T-cell (primary cell): ENCODE measurements at regions not wholly inside any gene's neighbourhood (a gene's known extent, or its start where the extent isn't known, plus 50 kb on each side); places are given as distances from the start of the nearest gene placed in this dataset.
"Not testable (repeated sequence)": the region's sequence is repeated elsewhere in the genome, so short reads cannot be mapped to it uniquely, and the experiment has no call there.

Source experiments
- ATAC-seq, 4 experiments: fragments of 200-7000 bp in 3 of 4; fragments of 150-1000 bp in 1 of 4; cut with Tn5 transposase; replicated peaks in 1 of 4; 1 replicate in 3 of 4; 2 replicates in 1 of 4; pipeline ENCODE4 v1.10.0; 2021; ENCODE audit warnings: moderate library complexity in 3 of 4, mild to moderate bottlenecking in 2 of 4, moderate number of reproducible peaks in 1 of 4
- CTCF ChIA-PET, 2 donors: fragments of 300-600 bp; sonication (Branson Sonifier 250); formaldehyde crosslinking; loops; one replicate each; lab custom pipeline; 2022; ENCODE audit warnings: antibody characterized with exemption in 2 of 2; lab: Charles Lee
- POLR2A ChIA-PET, 2 donors: fragments of 300-600 bp; sonication (Branson Sonifier 250); formaldehyde crosslinking; loops; one replicate each; lab custom pipeline; 2022; ENCODE audit warnings: antibody characterized with exemption in 2 of 2; lab: Charles Lee
- DNase-seq, 35 experiments: peaks; one replicate each; pipeline versions ENCODE4 v3.0.0 to v3.0.0-alpha.2; 2013 to 2023
- H3K27ac ChIP-seq: one replicate; pipeline ENCODE4 v1.5.1; 2013; ENCODE audit warnings: low read length
- H3K27me3 ChIP-seq, 2 experiments: replicated peaks in 1 of 2; 1 replicate in 1 of 2; 2 replicates in 1 of 2; pipeline versions ENCODE4 v1.6.1 to v1.7.0; 2013; ENCODE audit warnings: low read length in 1 of 2, mixed read lengths in 1 of 2; ENCODE audit not compliant: control insufficient read depth in 2 of 2, insufficient read depth in 2 of 2; ENCODE audit errors: extremely low read depth in 1 of 2
- H3K36me3 ChIP-seq, 2 donors: 1 replicate in 1 of 2; 2 replicates in 1 of 2; pipeline versions ENCODE4 v1.6.1 to v1.7.0; 2013; ENCODE audit warnings: low read length in 1 of 2; ENCODE audit not compliant: control insufficient read depth in 2 of 2, insufficient read depth in 1 of 2; ENCODE audit errors: extremely low read depth in 1 of 2
- H3K4me1 ChIP-seq, 2 experiments: 1 replicate in 1 of 2; 2 replicates in 1 of 2; pipeline versions ENCODE4 v1.6.1 to v1.7.0; 2013; ENCODE audit warnings: low read length in 2 of 2, mixed read lengths in 1 of 2; ENCODE audit not compliant: insufficient read depth in 2 of 2, control insufficient read depth in 1 of 2; ENCODE audit errors: extremely low read depth in 1 of 2
- H3K4me3 ChIP-seq, 2 donors: 1 replicate in 1 of 2; 2 replicates in 1 of 2; pipeline versions ENCODE4 v1.5.1 to v1.7.0; 2013; ENCODE audit warnings: mild to moderate bottlenecking in 2 of 2, low read length in 1 of 2, moderate library complexity in 1 of 2; ENCODE audit not compliant: control insufficient read depth in 1 of 2; ENCODE audit errors: extremely low read depth in 1 of 2
- H3K9me3 ChIP-seq: 2 replicates; pipeline ENCODE4 v1.7.0; 2013
- H3K27ac Mint-ChIP-seq, 2 donors: one replicate each; pipeline ENCODE4 v1.8.0; 2020 to 2021; ENCODE audit warnings: mild to moderate bottlenecking in 2 of 2, mixed read lengths in 2 of 2
- H3K27me3 Mint-ChIP-seq, 2 donors: one replicate each; pipeline ENCODE4 v1.8.0; 2021 to 2022; ENCODE audit warnings: mixed read lengths in 2 of 2
- H3K36me3 Mint-ChIP-seq: one replicate; pipeline ENCODE4 v1.8.0; 2021; ENCODE audit warnings: mixed read lengths
- H3K4me1 Mint-ChIP-seq, 3 donors: one replicate each; pipeline ENCODE4 v1.8.0; 2020 to 2022; ENCODE audit warnings: mixed read lengths in 3 of 3, mild to moderate bottlenecking in 1 of 3
- H3K4me3 Mint-ChIP-seq, 3 donors: one replicate each; pipeline ENCODE4 v1.8.0; 2020 to 2022; ENCODE audit warnings: mild to moderate bottlenecking in 3 of 3, mixed read lengths in 3 of 3, moderate library complexity in 3 of 3
- H3K9me3 Mint-ChIP-seq, 3 donors: one replicate each; pipeline ENCODE4 v1.8.0; 2020 to 2022; ENCODE audit warnings: mixed read lengths in 3 of 3
- WGBS: methylation state at CpG from one replicate; pipeline ENCODE4 v1.1.5; 2013; ENCODE audit warnings: missing lambda C conversion rate; ENCODE audit not compliant: insufficient coverage; 5-methylcytosine and 5-hydroxymethylcytosine counted together

DNA sequence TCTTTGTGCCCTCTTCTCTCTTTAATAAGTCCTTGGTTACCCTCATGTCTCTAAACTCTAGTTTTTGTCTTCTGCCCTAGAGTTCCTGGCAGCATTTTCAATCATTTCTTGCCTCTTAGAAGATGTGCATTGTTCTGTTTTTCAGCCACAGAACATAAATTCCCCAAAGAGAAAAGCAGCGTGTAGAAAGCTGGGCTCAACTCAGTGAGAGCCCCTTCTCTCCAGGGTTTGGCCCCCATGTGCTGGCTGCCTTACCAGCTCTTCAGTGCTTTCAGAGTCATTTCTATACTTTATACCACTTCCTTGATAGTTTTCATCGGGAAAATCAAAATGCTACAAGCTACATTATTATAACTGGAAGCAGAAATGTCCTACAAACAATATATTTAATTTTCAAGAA, 369.1 kb upstream of the GRM7 start:
- DNase-seq (no peak), ATAC-seq (no peak)
- no peak overlapping the region for H3K27ac Mint-ChIP-seq
- WGBS = 86% methylated on average over 1 of the region's 2 CpGs
- H3K4me3 ChIP-seq = no peak overlapping the region
- ChIA-PET CTCF (no interaction called here), POLR2A (no interaction called here)
- no peaks in the 10 kb centered on the region for H3K9me3 ChIP-seq
- no peaks in the 10 kb centered on the region for H3K36me3 Mint-ChIP-seq
- H3K27ac ChIP-seq = no peak overlapping the region
- H3K27me3 Mint-ChIP-seq = no peaks in the 10 kb centered on the region
- H3K4me1 Mint-ChIP-seq = no peaks in the 10 kb centered on the region
- peaks cover 3 to 10% (median 6%) of the 10 kb centered on the region in 3 donors for H3K9me3 Mint-ChIP-seq
- H3K4me1 ChIP-seq = no peaks in the 10 kb centered on the region
- no peaks in the 10 kb centered on the region for H3K27me3 ChIP-seq
- no peaks in the 10 kb centered on the region for H3K36me3 ChIP-seq
- no peak overlapping the region for H3K4me3 Mint-ChIP-seq

DNA sequence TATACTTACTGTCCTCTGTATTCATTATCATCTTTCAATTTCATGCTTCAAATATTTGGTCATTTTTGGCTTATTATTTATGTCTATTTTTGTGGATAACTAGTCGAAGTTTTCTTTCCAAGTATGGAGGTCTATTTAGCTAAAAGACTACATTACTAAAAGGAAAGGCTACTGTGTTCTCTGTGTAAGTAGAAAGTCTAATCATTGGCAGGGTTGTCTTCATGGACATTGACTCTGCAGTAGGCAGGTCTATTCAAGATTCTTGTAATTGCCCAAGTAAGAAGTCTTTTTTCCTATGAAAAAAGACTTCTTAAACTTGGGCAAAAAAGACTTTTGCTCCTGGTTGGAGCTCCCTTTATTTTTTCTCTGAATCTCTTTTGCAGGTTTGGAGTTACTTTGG, 368.6 kb upstream of the GRM7 start:
- peaks cover 3 to 10% (median 6%) of the 10 kb centered on the region in 3 donors for H3K9me3 Mint-ChIP-seq
- ChIA-PET CTCF (no interaction called here), POLR2A (no interaction called here)
- Histone ChIP-seq H3K4me1 (no peaks in the 10 kb centered on the region), H3K27ac (no peak overlapping the region), H3K4me3 (no peak overlapping the region), H3K9me3 (no peaks in the 10 kb centered on the region), H3K36me3 (no peaks in the 10 kb centered on the region), H3K27me3 (no peaks in the 10 kb centered on the region)
- no peaks in the 10 kb centered on the region for H3K36me3 Mint-ChIP-seq
- ATAC-seq (no peak), DNase-seq (no peak)
- H3K27ac Mint-ChIP-seq = no peak overlapping the region
- no peaks in the 10 kb centered on the region for H3K4me1 Mint-ChIP-seq
- H3K4me3 Mint-ChIP-seq = no peak overlapping the region
- H3K27me3 Mint-ChIP-seq = no peaks in the 10 kb centered on the region
- WGBS = no CpG with 5 or more reads among the region's 1 CpG

DNA sequence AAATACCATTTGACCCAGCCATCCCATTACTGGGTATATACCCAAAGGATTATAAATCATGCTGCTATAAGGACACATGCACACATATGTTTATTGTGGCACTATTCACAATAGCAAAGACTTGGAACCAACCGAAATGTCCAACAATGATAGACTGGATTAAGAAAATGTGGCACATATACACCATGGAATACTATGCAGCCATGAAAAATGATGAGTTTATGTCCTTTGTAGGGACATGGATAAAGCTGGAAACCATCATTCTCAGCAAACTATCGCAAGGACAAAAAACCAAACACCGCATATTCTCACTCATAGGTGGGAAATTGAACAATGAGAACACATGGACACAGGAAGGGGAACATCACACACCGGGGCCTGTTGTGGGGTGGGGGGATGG, 362.0 kb upstream of the GRM7 start:
- H3K9me3 Mint-ChIP-seq = peaks cover 12 to 21% (median 16%) of the 10 kb centered on the region in 3 donors

DNA sequence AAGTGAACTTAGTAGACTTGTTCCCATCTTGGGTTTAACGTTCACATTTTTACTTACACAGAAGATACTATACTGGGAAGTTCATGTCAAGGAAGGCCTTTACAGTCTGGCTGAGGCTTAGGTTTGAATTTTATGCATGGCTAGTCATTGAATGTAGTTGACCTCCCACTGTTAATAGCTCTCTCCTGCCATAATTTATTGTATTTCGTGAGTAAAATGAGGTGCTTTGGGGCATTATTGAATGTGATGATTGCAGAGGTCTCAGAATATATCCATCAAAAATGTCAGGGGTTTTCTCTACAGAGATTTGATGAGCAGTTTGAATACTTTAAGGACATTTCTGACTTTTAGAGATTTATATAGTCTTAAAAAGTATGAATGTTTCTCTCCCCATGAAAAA, 356.6 kb upstream of the GRM7 start:
- ATAC-seq (no peak), DNase-seq (no peak)
- Histone ChIP-seq H3K9me3 (no peaks in the 10 kb centered on the region), H3K4me3 (no peak overlapping the region), H3K27ac (no peak overlapping the region), H3K4me1 (no peaks in the 10 kb centered on the region), H3K36me3 (no peaks in the 10 kb centered on the region), H3K27me3 (no peaks in the 10 kb centered on the region)
- Mint-ChIP-seq H3K27me3 (no peaks in the 10 kb centered on the region), H3K27ac (no peak overlapping the region), H3K4me1 (no peaks in the 10 kb centered on the region), H3K4me3 (no peak overlapping the region), H3K36me3 (no peaks in the 10 kb centered on the region), H3K9me3 (peaks cover 12 to 25% (median 18%) of the 10 kb centered on the region in 3 donors)
- ChIA-PET CTCF (no interaction called here), POLR2A (no interaction called here)
- WGBS = 60% methylated on average over 1 of the region's 2 CpGs

More for the DNA sequence above, 362.0 kb upstream of the GRM7 start:
- H3K9me3 ChIP-seq, POLR2A ChIA-PET, H3K4me1 ChIP-seq, H3K27me3 Mint-ChIP-seq, H3K36me3 ChIP-seq, H3K4me3 ChIP-seq, H3K27me3 ChIP-seq, H3K36me3 Mint-ChIP-seq, CTCF ChIA-PET, DNase-seq, H3K4me1 Mint-ChIP-seq, H3K27ac Mint-ChIP-seq, H3K27ac ChIP-seq, H3K4me3 Mint-ChIP-seq, ATAC-seq: not testable (repeated sequence)
- WGBS = no CpG with 5 or more reads among the region's 4 CpGs

DNA sequence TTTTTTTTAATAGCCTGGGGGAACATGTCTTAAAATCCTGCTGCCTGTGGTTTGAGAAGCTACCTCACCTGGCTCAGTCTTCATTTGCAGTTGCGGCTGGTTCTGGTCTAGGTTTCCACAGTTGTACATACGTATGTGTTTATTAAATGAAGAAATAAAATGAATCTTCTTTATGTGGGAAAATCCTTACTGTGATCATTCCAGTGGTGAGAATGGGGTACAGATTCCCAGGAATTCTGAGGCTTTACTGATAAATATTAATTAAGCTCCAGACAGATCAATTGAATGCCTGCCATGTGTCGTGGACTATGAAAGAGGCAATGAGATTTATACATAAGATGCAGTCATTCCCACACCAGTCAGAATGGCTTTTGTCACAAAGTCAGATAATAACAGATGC, 356.1 kb upstream of the GRM7 start:
- ATAC-seq (no peak), DNase-seq (no peak)
- Histone ChIP-seq H3K36me3 (no peaks in the 10 kb centered on the region), H3K4me3 (no peak overlapping the region), H3K9me3 (no peaks in the 10 kb centered on the region), H3K4me1 (no peaks in the 10 kb centered on the region), H3K27me3 (no peaks in the 10 kb centered on the region), H3K27ac (no peak overlapping the region)
- no peak overlapping the region for H3K4me3 Mint-ChIP-seq
- H3K9me3 Mint-ChIP-seq = peaks cover 11 to 30% (median 14%) of the 10 kb centered on the region in 3 donors
- WGBS = 100% methylated on average over 1 of the region's 3 CpGs
- H3K4me1 Mint-ChIP-seq = no peaks in the 10 kb centered on the region
- H3K27ac Mint-ChIP-seq = no peak overlapping the region
- ChIA-PET POLR2A (no interaction called here), CTCF (interaction anchor here in 1 of 2 donors (0.6 kb wide), 1 partner anchor 1112 kb away, joined by 4 read pairs; no protein-coding TSS in a partner anchor)
- H3K36me3 Mint-ChIP-seq = no peaks in the 10 kb centered on the region
- no peaks in the 10 kb centered on the region for H3K27me3 Mint-ChIP-seq

DNA sequence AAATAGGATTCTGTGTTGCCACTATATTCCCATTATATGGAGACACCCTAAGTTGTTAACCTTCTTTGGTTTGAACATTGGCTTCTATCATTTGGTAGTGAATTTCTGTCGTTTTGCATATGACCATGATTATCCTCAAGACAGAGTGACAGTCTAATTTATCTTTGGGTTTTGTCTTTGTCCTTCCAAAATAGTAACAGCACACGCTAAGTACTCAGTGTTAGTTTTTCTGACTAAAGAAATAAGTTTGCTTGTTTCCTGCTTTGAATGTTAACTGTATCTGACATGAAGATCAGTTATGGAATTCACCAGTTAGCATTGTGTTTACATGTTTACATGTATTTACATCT, 352.5 kb upstream of the GRM7 start:
- H3K4me3 Mint-ChIP-seq = no peak overlapping the region
- no peaks in the 10 kb centered on the region for H3K36me3 ChIP-seq
- H3K9me3 ChIP-seq = no peaks in the 10 kb centered on the region
- no peaks in the 10 kb centered on the region for H3K27me3 Mint-ChIP-seq
- H3K9me3 Mint-ChIP-seq = peaks cover 5 to 18% (median 7%) of the 10 kb centered on the region in 3 donors
- WGBS = no CpG with 5 or more reads among the region's 2 CpGs
- no peak overlapping the region for H3K4me3 ChIP-seq
- no peaks in the 10 kb centered on the region for H3K4me1 Mint-ChIP-seq
- no peak overlapping the region for H3K27ac ChIP-seq
- no peaks in the 10 kb centered on the region for H3K4me1 ChIP-seq
- no peaks in the 10 kb centered on the region for H3K27me3 ChIP-seq
- CTCF ChIA-PET = interaction anchor here in 1 of 2 donors (0.6 kb wide), 1 partner anchor 37 kb away, joined by 3 read pairs; no protein-coding TSS in a partner anchor
- POLR2A ChIA-PET = no interaction called here
- H3K27ac Mint-ChIP-seq = no peak overlapping the region
- no peak for ATAC-seq
- no peak for DNase-seq
- H3K36me3 Mint-ChIP-seq = no peaks in the 10 kb centered on the region

DNA sequence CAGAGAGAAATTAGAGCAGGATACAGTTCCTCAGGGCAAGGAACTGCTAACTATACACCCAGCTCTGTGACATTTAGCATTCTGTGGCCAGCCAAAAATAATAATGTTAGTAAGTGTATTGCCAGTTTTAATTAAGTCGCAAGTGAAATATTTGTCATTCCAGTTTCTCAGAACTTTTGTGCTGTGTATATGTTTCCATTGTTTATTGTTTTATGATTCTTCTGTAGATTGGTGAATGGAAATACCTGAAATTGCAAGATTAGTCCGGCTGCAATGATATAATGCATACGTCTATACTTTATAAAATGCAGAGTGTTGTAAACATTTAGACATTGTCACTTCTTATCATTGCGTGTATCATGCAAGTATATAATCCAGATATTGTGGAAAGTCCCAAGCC, 351.3 kb upstream of the GRM7 start:
- no peaks in the 10 kb centered on the region for H3K4me1 Mint-ChIP-seq
- DNase-seq (no peak), ATAC-seq (no peak)
- POLR2A ChIA-PET = no interaction called here
- no peaks in the 10 kb centered on the region for H3K9me3 ChIP-seq
- WGBS = 80% methylated on average over 1 of the region's 4 CpGs
- no peak overlapping the region for H3K27ac Mint-ChIP-seq
- no peaks in the 10 kb centered on the region for H3K27me3 Mint-ChIP-seq
- H3K27ac ChIP-seq = no peak overlapping the region
- no peak overlapping the region for H3K4me3 Mint-ChIP-seq
- H3K36me3 Mint-ChIP-seq = no peaks in the 10 kb centered on the region
- no peak overlapping the region for H3K4me3 ChIP-seq
- H3K9me3 Mint-ChIP-seq = peaks cover 6 to 14% (median 7%) of the 10 kb centered on the region in 3 donors
- no peaks in the 10 kb centered on the region for H3K36me3 ChIP-seq
- H3K27me3 ChIP-seq = no peaks in the 10 kb centered on the region
- CTCF ChIA-PET = no interaction called here
- H3K4me1 ChIP-seq = no peaks in the 10 kb centered on the region
